ENCODE measurements at regions not wholly inside any gene's neighbourhood (a gene's known extent, or its start where the extent isn't known, plus 50 kb on each side); places are given as distances from the start of the nearest gene placed in this dataset.

GRCh38 chr15:87610366-87610765 lies 646.2 kb downstream of the NTRK3 start:
- no peak for TF ChIP-seq CTCF (IDR thresholded peaks at IDR 0.05)
- no peak for TF ChIP-seq POLR2AphosphoS5 (IDR thresholded peaks at IDR 0.05)
- TF ChIP-seq POLR2A (IDR thresholded peaks at IDR 0.05) = no peak
- no peak for TF ChIP-seq EP300 (IDR thresholded peaks at IDR 0.05)
